Coronary artery (tissue), 2 donors: ENCODE measurements at regions not wholly inside any gene's neighbourhood (a gene's known extent, or its start where the extent isn't known, plus 50 kb on each side); places are given as distances from the start of the nearest gene placed in this dataset.

Source experiments
- DNase-seq: peaks from one replicate; pipeline ENCODE4 v3.0.0-alpha.2; 2017; ENCODE audit warnings: low spot score
- H3K27ac ChIP-seq, 2 donors: fragments of 200-600 bp; sonication (generic); one replicate each; pipeline ENCODE4 v1.5.1; 2016 to 2019
- H3K4me3 ChIP-seq: fragments of 200-600 bp; sonication (generic); 2 replicates; pipeline ENCODE4 v1.5.1; 2016; ENCODE audit warnings: mild to moderate bottlenecking, moderate library complexity
- CTCF ChIP-seq: fragments of 200-600 bp; sonication (generic); IDR thresholded peaks from one replicate; pipeline ENCODE4 v1.5.1; 2019; ENCODE audit warnings: antibody characterized with exemption

- no peak for TF ChIP-seq CTCF
- Histone ChIP-seq H3K4me3 (no peak overlapping the region), H3K27ac (peak overlapping the region in 1 of 2 donors; percentile 5)
- no peak for DNase-seq
Measured at GRCh38 chr5:56346044-56346710, 113.0 kb upstream of the ANKRD55 start.

- no peak overlapping the region for H3K27ac ChIP-seq
- DNase-seq: no peak
- no peak overlapping the region for H3K4me3 ChIP-seq
- no peak for TF ChIP-seq CTCF
Measured at GRCh38 chr5:56345352-56345751, 112.2 kb upstream of the ANKRD55 start.

- no peak overlapping the region for H3K27ac ChIP-seq
- H3K4me3 ChIP-seq: no peak overlapping the region
- DNase-seq: no peak
- no peak for TF ChIP-seq CTCF
Measured at GRCh38 chr5:56344594-56344993, 111.5 kb upstream of the ANKRD55 start.

- no peak for TF ChIP-seq CTCF
- Histone ChIP-seq H3K27ac (no peak overlapping the region), H3K4me3 (no peak overlapping the region)
- DNase-seq: no peak
Measured at GRCh38 chr5:56343988-56344387, 110.9 kb upstream of the ANKRD55 start.

- TF ChIP-seq CTCF: no peak
- no peak overlapping the region for H3K27ac ChIP-seq
Measured at GRCh38 chr5:56342616-56343015, 109.5 kb upstream of the ANKRD55 start.

GRCh38 chr5:56340196-56340980, 107.3 kb upstream of the ANKRD55 start:
- H3K27ac ChIP-seq: no peak overlapping the region
- no peak for TF ChIP-seq CTCF
- DNase-seq: no peak
- H3K4me3 ChIP-seq: no peak overlapping the region

More at GRCh38 chr5:56342616-56343015, 109.5 kb upstream of the ANKRD55 start:
- no peak overlapping the region for H3K4me3 ChIP-seq
- DNase-seq: no peak

- H3K4me3 ChIP-seq: no peak overlapping the region
- no peak for DNase-seq
- H3K27ac ChIP-seq: no peak overlapping the region
- no peak for TF ChIP-seq CTCF
Measured at GRCh38 chr5:56339732-56340131, 106.6 kb upstream of the ANKRD55 start.
